ENCODE measurements at regions not wholly inside any gene's neighbourhood (a gene's known extent, or its start where the extent isn't known, plus 50 kb on each side); places are given as distances from the start of the nearest gene placed in this dataset.

DNA sequence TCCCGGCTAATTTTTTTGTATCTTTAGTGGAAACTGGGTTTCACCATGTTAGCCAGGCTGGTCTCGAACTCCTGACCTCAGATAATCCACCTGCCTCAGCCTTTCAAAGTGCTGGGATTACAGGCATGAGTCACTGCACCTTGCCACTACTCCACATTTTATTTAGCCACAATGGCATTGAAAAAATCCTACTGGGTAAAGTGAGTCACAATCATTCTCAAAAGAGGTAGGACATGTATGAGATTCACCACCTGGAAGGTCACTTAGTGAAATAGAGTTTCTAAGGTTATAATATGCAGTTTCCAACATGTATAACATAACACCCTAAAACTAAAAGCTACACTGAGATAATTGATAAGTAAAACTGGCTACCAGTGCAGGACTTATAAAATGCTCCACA lies 159.2 kb downstream of the BTC start:
- TF ChIP-seq, protein P1, sequence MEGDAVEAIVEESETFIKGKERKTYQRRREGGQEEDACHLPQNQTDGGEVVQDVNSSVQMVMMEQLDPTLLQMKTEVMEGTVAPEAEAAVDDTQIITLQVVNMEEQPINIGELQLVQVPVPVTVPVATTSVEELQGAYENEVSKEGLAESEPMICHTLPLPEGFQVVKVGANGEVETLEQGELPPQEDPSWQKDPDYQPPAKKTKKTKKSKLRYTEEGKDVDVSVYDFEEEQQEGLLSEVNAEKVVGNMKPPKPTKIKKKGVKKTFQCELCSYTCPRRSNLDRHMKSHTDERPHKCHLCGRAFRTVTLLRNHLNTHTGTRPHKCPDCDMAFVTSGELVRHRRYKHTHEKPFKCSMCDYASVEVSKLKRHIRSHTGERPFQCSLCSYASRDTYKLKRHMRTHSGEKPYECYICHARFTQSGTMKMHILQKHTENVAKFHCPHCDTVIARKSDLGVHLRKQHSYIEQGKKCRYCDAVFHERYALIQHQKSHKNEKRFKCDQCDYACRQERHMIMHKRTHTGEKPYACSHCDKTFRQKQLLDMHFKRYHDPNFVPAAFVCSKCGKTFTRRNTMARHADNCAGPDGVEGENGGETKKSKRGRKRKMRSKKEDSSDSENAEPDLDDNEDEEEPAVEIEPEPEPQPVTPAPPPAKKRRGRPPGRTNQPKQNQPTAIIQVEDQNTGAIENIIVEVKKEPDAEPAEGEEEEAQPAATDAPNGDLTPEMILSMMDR (conservative IDR thresholded peaks at IDR 0.05; ENCODE audit: low read length), result no peak
- no peak for TF ChIP-seq EZH2phosphoT487 (IDR thresholded peaks at IDR 0.05; ENCODE audit: borderline replicate concordance)

All from Loucy (cell line).